BJ (cell line): ENCODE measurements at regions not wholly inside any gene's neighbourhood (a gene's known extent, or its start where the extent isn't known, plus 50 kb on each side); places are given as distances from the start of the nearest gene placed in this dataset.

Experiments used
- CTCF ChIA-PET: fragments of 350-600 bp; formaldehyde crosslinking; extraction: SDS; loops from one replicate; lab custom pipeline; 2021; ENCODE audit warnings: antibody characterized with exemption, inconsistent platforms; lab: Yijun Ruan, JAX
- POLR2A ChIA-PET: fragments of 300-600 bp; sonication (Branson Sonifier 250); formaldehyde crosslinking; extraction: SDS; loops from one replicate; lab custom pipeline; 2021; ENCODE audit warnings: antibody characterized with exemption; lab: Charles Lee
- DNase-seq: peaks from one replicate; pipeline ENCODE4 v3.0.0-alpha.2; 2011; ENCODE audit warnings: low read depth
- H3K27me3 ChIP-seq: 2 replicates; pipeline ENCODE4 v1.6.0; 2011; ENCODE audit warnings: low read length; ENCODE audit not compliant: control insufficient read depth, insufficient read depth
- H3K36me3 ChIP-seq: 2 replicates; pipeline ENCODE4 v1.5.1; 2011; ENCODE audit warnings: low read length; ENCODE audit not compliant: control insufficient read depth, insufficient read depth
- H3K4me3 ChIP-seq: 2 replicates; pipeline ENCODE4 v1.5.1; 2011; ENCODE audit warnings: low read depth, mild to moderate bottlenecking, control low read depth, low read length
- TF ChIP-seq, protein P1 (sequence below): IDR thresholded peaks from 2 replicates; pipeline ENCODE4 v1.5.1; 2011; ENCODE audit warnings: low read depth, mild to moderate bottlenecking, control low read depth, inconsistent platforms, low read length, moderate library complexity; ENCODE audit not compliant: insufficient read depth

DNA sequence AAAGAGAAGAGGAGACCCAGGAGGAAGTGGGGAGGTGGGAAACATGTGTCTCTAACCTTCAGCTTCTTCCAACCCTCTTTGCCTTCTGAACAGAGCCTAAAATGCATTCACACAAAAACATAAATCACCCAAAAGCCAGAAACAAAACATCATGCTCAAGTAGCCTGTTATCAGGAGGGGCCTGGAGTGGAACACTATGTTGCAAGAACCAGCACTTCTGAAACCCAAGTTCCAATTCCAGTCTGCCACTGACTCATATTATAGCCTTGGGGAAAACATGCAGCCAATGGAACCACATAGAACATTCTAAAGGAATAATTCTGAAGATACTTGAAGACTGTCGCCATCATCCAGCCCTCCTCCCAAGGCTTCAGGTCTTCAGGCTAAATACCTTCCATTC lies 169.8 kb upstream of the PLXNC1 start:
- ChIA-PET CTCF (interaction anchor here (0.7 to 1.3 kb wide), 4 partner anchors 14 to 122 kb away, joined by 3 to 4 read pairs (median 3); no protein-coding TSS in a partner anchor), POLR2A (no interaction called here)
- H3K4me3 ChIP-seq: no peak overlapping the region
- peak; percentile 59 for DNase-seq
- TF ChIP-seq, protein P1, sequence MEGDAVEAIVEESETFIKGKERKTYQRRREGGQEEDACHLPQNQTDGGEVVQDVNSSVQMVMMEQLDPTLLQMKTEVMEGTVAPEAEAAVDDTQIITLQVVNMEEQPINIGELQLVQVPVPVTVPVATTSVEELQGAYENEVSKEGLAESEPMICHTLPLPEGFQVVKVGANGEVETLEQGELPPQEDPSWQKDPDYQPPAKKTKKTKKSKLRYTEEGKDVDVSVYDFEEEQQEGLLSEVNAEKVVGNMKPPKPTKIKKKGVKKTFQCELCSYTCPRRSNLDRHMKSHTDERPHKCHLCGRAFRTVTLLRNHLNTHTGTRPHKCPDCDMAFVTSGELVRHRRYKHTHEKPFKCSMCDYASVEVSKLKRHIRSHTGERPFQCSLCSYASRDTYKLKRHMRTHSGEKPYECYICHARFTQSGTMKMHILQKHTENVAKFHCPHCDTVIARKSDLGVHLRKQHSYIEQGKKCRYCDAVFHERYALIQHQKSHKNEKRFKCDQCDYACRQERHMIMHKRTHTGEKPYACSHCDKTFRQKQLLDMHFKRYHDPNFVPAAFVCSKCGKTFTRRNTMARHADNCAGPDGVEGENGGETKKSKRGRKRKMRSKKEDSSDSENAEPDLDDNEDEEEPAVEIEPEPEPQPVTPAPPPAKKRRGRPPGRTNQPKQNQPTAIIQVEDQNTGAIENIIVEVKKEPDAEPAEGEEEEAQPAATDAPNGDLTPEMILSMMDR: no peak
- H3K36me3 ChIP-seq: no peaks in the 10 kb centered on the region
- no peaks in the 10 kb centered on the region for H3K27me3 ChIP-seq

DNA sequence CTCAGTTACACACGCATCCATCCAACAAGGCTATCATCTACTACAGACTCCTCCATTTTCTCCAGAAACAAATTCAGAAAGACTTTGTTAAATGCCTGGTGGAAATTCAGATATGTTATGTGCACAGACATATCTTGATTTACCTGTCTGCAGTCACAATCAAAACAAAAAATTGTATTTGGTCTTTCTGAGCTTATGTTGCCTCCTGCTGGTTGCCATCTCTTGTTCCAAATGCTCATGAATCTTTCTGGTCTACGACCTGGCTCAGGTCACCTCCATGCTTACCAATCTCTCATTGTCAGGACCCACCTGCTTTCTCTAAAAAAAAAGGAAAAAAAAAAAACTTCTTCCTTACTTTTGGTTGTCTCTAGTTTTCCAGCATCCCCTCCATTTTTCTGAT lies 169.2 kb upstream of the PLXNC1 start:
- DNase-seq: no peak
- H3K36me3 ChIP-seq: no peaks in the 10 kb centered on the region
- TF ChIP-seq, protein P1: peak; percentile 34
- H3K27me3 ChIP-seq: no peaks in the 10 kb centered on the region
- POLR2A ChIA-PET: no interaction called here
- CTCF ChIA-PET: interaction anchor here (0.7 to 1.6 kb wide), 4 partner anchors 14 to 212 kb away, joined by 3 to 7 read pairs (median 4); no protein-coding TSS in a partner anchor
- no peak overlapping the region for H3K4me3 ChIP-seq

DNA sequence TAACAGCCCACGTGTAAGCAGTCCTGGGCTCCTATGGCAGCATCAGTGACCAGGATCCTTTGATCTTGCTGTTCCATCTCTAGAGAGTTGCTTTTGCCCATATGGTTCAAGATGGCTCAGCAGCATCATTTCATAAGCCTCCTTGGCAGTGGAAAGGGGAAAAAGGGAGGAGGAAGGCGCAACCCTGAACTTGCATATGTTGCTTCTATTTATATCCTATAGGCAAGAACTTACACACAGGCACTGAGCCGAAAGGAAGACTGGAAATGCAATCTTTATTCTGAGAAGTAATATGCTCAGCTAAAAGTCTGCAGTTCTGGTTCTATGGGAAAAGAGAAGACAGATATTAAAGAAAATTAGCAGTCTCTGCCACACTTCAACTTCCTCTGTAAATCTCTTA lies 167.7 kb upstream of the PLXNC1 start:
- ChIA-PET CTCF (interaction anchor here (0.8 kb wide), 1 partner anchor 120 kb away, joined by 3 read pairs; no protein-coding TSS in a partner anchor), POLR2A (no interaction called here)
- no peaks in the 10 kb centered on the region for H3K27me3 ChIP-seq

DNA sequence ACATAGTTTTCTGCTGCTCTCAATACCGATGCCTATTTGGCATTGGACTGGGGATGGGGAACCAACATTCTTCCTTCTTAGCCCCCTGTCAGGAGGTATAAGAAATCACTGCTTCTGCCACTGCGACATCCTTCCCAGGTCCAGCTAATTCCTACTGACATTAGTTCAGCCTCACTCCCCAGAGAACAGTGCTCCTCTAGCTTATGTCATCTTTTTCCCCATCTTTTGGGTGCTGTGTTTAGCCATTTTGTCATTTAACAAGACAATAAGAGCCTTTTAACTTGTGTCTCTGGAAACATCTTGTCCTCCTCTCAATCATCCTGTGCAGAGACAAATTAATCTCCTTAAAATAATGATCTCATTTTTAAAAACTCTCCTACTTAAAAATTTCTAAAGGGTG lies 167.0 kb upstream of the PLXNC1 start:
- ChIA-PET CTCF (interaction anchor here (0.8 to 2.1 kb wide), 2 partner anchors 10 to 120 kb away, joined by 3 to 7 read pairs; no protein-coding TSS in a partner anchor), POLR2A (no interaction called here)
- DNase-seq: no peak
- no peaks in the 10 kb centered on the region for H3K36me3 ChIP-seq
- H3K4me3 ChIP-seq: no peak overlapping the region
- H3K27me3 ChIP-seq: no peaks in the 10 kb centered on the region
- TF ChIP-seq, protein P1: no peak

More for the DNA sequence above, 167.7 kb upstream of the PLXNC1 start:
- no peaks in the 10 kb centered on the region for H3K36me3 ChIP-seq
- H3K4me3 ChIP-seq: no peak overlapping the region
- TF ChIP-seq, protein P1: no peak
- no peak for DNase-seq

DNA sequence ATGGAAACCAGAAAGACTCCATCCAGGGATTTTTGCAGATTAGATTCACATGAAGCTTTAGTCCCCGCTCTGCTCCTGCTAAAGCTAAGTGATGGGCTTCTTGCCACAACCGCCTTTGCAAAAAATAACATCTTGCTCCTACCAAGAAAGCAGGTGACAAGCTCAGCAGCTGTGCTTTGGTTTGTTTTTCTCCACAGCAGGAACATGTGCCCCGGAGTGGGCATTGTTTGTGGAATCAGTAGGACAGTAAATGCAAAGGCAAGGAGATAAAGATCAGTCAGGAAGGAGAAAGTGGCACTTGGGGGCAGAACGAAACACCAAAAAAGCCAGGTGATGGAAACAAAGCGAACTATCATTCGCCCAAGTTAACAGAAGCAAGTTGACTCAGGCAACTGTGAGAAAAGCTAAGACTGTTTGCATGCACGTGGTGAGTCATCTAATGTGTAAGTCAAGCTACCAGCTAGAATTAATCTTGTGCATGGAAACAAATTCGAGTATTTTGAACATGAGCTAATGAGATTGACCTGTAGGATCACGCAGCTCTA lies 165.5 kb upstream of the PLXNC1 start:
- ChIA-PET POLR2A (interaction anchor here (0.6 to 0.8 kb wide), 4 partner anchors 9 to 96 kb away, joined by 3 to 4 read pairs (median 3); no protein-coding TSS in a partner anchor), CTCF (interaction anchor here (1.6 to 2.1 kb wide), 2 partner anchors 9 to 118 kb away, joined by 3 to 7 read pairs; no protein-coding TSS in a partner anchor)
- DNase-seq: peak; percentile 36
- Histone ChIP-seq H3K36me3 (no peaks in the 10 kb centered on the region), H3K4me3 (no peak overlapping the region), H3K27me3 (no peaks in the 10 kb centered on the region)
- TF ChIP-seq, protein P1: no peak
